Loucy (cell line): ENCODE measurements at regions not wholly inside any gene's neighbourhood (a gene's known extent, or its start where the extent isn't known, plus 50 kb on each side); places are given as distances from the start of the nearest gene placed in this dataset.

ENCODE experiments used
- EZH2phosphoT487 ChIP-seq: fragments of 200-600 bp; IDR thresholded peaks from 2 replicates; pipeline ENCODE4 v1.6.1; 2018; ENCODE audit warnings: antibody characterized with exemption, mild to moderate bottlenecking, moderate library complexity, borderline replicate concordance
- TF ChIP-seq, protein P1 (sequence below): fragments of 200-600 bp; sonication (generic); conservative IDR thresholded peaks from 2 replicates; pipeline ENCODE4 v1.5.1; 2014; ENCODE audit warnings: mild to moderate bottlenecking, antibody characterized with exemption, low read length

DNA sequence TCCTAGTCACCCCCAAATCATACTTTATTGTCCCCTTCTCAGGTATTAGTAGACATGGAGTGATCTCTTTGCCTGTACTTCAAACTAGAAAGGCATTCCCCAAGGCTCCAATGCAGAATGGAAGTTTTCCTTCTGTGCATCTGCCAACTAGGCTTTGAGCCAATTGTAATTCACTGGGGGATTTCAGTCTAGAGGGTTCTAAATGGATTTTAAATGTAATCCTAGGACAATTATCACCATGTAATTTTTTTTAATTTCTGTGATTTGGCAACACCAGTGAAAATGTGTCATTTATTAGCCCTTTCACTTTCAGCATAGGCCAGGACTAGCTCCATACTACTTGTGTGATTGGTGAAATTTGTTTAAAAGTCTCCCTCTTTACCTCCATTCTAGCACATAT lies 557.6 kb upstream of the MARCKS start:
- TF ChIP-seq, protein P1, sequence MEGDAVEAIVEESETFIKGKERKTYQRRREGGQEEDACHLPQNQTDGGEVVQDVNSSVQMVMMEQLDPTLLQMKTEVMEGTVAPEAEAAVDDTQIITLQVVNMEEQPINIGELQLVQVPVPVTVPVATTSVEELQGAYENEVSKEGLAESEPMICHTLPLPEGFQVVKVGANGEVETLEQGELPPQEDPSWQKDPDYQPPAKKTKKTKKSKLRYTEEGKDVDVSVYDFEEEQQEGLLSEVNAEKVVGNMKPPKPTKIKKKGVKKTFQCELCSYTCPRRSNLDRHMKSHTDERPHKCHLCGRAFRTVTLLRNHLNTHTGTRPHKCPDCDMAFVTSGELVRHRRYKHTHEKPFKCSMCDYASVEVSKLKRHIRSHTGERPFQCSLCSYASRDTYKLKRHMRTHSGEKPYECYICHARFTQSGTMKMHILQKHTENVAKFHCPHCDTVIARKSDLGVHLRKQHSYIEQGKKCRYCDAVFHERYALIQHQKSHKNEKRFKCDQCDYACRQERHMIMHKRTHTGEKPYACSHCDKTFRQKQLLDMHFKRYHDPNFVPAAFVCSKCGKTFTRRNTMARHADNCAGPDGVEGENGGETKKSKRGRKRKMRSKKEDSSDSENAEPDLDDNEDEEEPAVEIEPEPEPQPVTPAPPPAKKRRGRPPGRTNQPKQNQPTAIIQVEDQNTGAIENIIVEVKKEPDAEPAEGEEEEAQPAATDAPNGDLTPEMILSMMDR, result no peak
- no peak for TF ChIP-seq EZH2phosphoT487
